SK-N-SH treated with all-trans-retinoic acid at 6 μM for 48 hours (cell line): ENCODE measurements at regions not wholly inside any gene's neighbourhood (a gene's known extent, or its start where the extent isn't known, plus 50 kb on each side); places are given as distances from the start of the nearest gene placed in this dataset.

Experiments
- ATAC-seq: fragments of 200-7000 bp; cut with Tn5 transposase; 3 replicates; pipeline ENCODE4 v1.9.1; 2020; ENCODE audit warnings: mild to moderate bottlenecking, moderate library complexity
- ARNTL ChIP-seq: fragments of 450-650 bp; formaldehyde crosslinking; IDR thresholded peaks from 2 replicates; pipeline ENCODE4 v1.5.0; 2020; ENCODE audit warnings: low read depth, mild to moderate bottlenecking, moderate library complexity, borderline replicate concordance
- BACH2 ChIP-seq: fragments of 250-450 bp; sonication (Bioruptor Pico); IDR thresholded peaks from 2 replicates; pipeline ENCODE4 v1.9.0; 2021; ENCODE audit warnings: mild to moderate bottlenecking, borderline replicate concordance
- CREB5 ChIP-seq: fragments of 250-450 bp; sonication (Bioruptor Pico); IDR thresholded peaks from 2 replicates; pipeline ENCODE4 v1.5.1; 2020; ENCODE audit warnings: low read depth, mild to moderate bottlenecking, moderate library complexity
- CSDC2 ChIP-seq: fragments of 250-450 bp; sonication (Bioruptor Pico); IDR thresholded peaks from 2 replicates; pipeline ENCODE4 v1.5.0; 2020; ENCODE audit warnings: mild to moderate bottlenecking, moderate library complexity
- CSRNP3 ChIP-seq: fragments of 250-450 bp; sonication (Bioruptor Pico); IDR thresholded peaks from 2 replicates; pipeline ENCODE4 v1.5.1; 2021; ENCODE audit warnings: mild to moderate bottlenecking, moderate library complexity
- ESRRG ChIP-seq: fragments of 250-450 bp; sonication (Bioruptor Pico); IDR thresholded peaks from 2 replicates; pipeline ENCODE4 v1.6.1; 2021; ENCODE audit warnings: mild to moderate bottlenecking
- GLIS3 ChIP-seq: fragments of 250-450 bp; sonication (Bioruptor Pico); IDR thresholded peaks from 2 replicates; pipeline ENCODE4 v1.5.0; 2020; ENCODE audit warnings: mild to moderate bottlenecking, moderate library complexity
- ISL1 ChIP-seq: fragments of 250-450 bp; sonication (Bioruptor Pico); IDR thresholded peaks from 2 replicates; pipeline ENCODE4 v2.1.2; 2022; ENCODE audit warnings: mild to moderate bottlenecking, moderate library complexity
- OSR1 ChIP-seq: fragments of 250-450 bp; sonication (Bioruptor Pico); IDR thresholded peaks from 2 replicates; pipeline ENCODE4 v1.8.0; 2022; ENCODE audit warnings: moderate library complexity, mild to moderate bottlenecking, inconsistent platforms
- PATZ1 ChIP-seq: fragments of 250-450 bp; sonication (Bioruptor Pico); IDR thresholded peaks from 2 replicates; pipeline ENCODE4 v1.8.0; 2020; ENCODE audit warnings: mild to moderate bottlenecking, moderate library complexity, borderline replicate concordance
- POU6F1 ChIP-seq: fragments of 250-450 bp; sonication (Bioruptor Pico); IDR thresholded peaks from 2 replicates; pipeline ENCODE4 v1.8.0; 2021; ENCODE audit warnings: low read depth, mild to moderate bottlenecking, moderate library complexity, borderline replicate concordance
- PPARA ChIP-seq: fragments of 250-450 bp; sonication (Bioruptor Pico); IDR thresholded peaks from 2 replicates; pipeline ENCODE4 v1.5.0; 2020; ENCODE audit warnings: mild to moderate bottlenecking, borderline replicate concordance
- RARB ChIP-seq: fragments of 250-450 bp; sonication (Bioruptor Pico); IDR thresholded peaks from 2 replicates; pipeline ENCODE4 v1.8.0; 2021; ENCODE audit warnings: mild to moderate bottlenecking, moderate library complexity
- SNAI2 ChIP-seq: fragments of 250-450 bp; sonication (Bioruptor Pico); IDR thresholded peaks from 2 replicates; pipeline ENCODE4 v1.5.0; 2020; ENCODE audit warnings: mild to moderate bottlenecking, moderate library complexity
- TCF4 ChIP-seq: fragments of 250-450 bp; sonication (Bioruptor Pico); IDR thresholded peaks from 2 replicates; pipeline ENCODE4 v1.8.0; 2021; ENCODE audit warnings: mild to moderate bottlenecking, moderate library complexity, borderline replicate concordance
- TOX ChIP-seq: fragments of 250-450 bp; sonication (Bioruptor Pico); IDR thresholded peaks from 2 replicates; pipeline ENCODE4 v1.8.0; 2021; ENCODE audit warnings: mild to moderate bottlenecking, moderate library complexity, borderline replicate concordance
- TSHZ2 ChIP-seq: fragments of 250-450 bp; sonication (Bioruptor Pico); IDR thresholded peaks from 2 replicates; pipeline ENCODE4 v1.5.0; 2020; ENCODE audit warnings: mild to moderate bottlenecking, moderate library complexity
- ZC3H10 ChIP-seq: fragments of 250-450 bp; sonication (Bioruptor Pico); IDR thresholded peaks from 2 replicates; pipeline ENCODE4 v1.5.1; 2021; ENCODE audit warnings: mild to moderate bottlenecking, moderate library complexity
- ZFP3 ChIP-seq: fragments of 250-450 bp; sonication (Bioruptor Pico); IDR thresholded peaks from 2 replicates; pipeline ENCODE4 v1.5.0; 2020; ENCODE audit warnings: mild to moderate bottlenecking, moderate library complexity
- ZFP30 ChIP-seq: fragments of 450-650 bp; formaldehyde crosslinking; IDR thresholded peaks from 2 replicates; pipeline ENCODE4 v1.5.0; 2022; ENCODE audit warnings: mild to moderate bottlenecking, moderate library complexity
- ZNF565 ChIP-seq: fragments of 450-650 bp; formaldehyde crosslinking; conservative IDR thresholded peaks from 2 replicates; pipeline ENCODE4 v1.5.0; 2020; ENCODE audit warnings: low read depth, mild to moderate bottlenecking, moderate library complexity
- ZNF70 ChIP-seq: fragments of 450-650 bp; formaldehyde crosslinking; IDR thresholded peaks from 2 replicates; pipeline ENCODE4 v1.5.0; 2020; ENCODE audit warnings: mild to moderate bottlenecking, moderate library complexity
- ZNF8 ChIP-seq: fragments of 450-650 bp; formaldehyde crosslinking; IDR thresholded peaks from 2 replicates; pipeline ENCODE4 v1.5.0; 2020; ENCODE audit warnings: mild to moderate bottlenecking, moderate library complexity

- TF ChIP-seq TSHZ2 (CRISPR knock-in tag): no peak
- TF ChIP-seq PPARA (CRISPR knock-in tag): no peak
- no peak for TF ChIP-seq ESRRG (CRISPR knock-in tag)
- no peak for TF ChIP-seq TCF4
- no peak for TF ChIP-seq ZNF8 (CRISPR knock-in tag)
- TF ChIP-seq BACH2 (CRISPR knock-in tag): no peak
- TF ChIP-seq CREB5 (CRISPR knock-in tag): no peak
- no peak for TF ChIP-seq ZFP3 (CRISPR knock-in tag)
- no peak for TF ChIP-seq ZNF565 (CRISPR knock-in tag)
- TF ChIP-seq ISL1 (CRISPR knock-in tag): no peak
- no peak for TF ChIP-seq POU6F1 (CRISPR knock-in tag)
- no peak for TF ChIP-seq GLIS3 (CRISPR knock-in tag)
- TF ChIP-seq CSDC2 (CRISPR knock-in tag): no peak
- TF ChIP-seq PATZ1 (CRISPR knock-in tag): no peak
- TF ChIP-seq ARNTL (CRISPR knock-in tag): no peak
- no peak for TF ChIP-seq ZNF70 (CRISPR knock-in tag)
- TF ChIP-seq RARB (CRISPR knock-in tag): no peak
- TF ChIP-seq ZC3H10 (CRISPR knock-in tag): no peak
These were observed 133.5 kb upstream of the DAP start for GRCh38 chr5:10894445-10895054.

GRCh38 chr5:10892911-10893215 lies 131.8 kb upstream of the DAP start:
- TF ChIP-seq ZFP30 (no peak), ZFP3 (CRISPR knock-in tag) (no peak), GLIS3 (CRISPR knock-in tag) (no peak), PATZ1 (CRISPR knock-in tag) (no peak), TCF4 (no peak), RARB (CRISPR knock-in tag) (no peak), TOX (CRISPR knock-in tag) (no peak), SNAI2 (CRISPR knock-in tag) (no peak), PPARA (CRISPR knock-in tag) (no peak), CSRNP3 (CRISPR knock-in tag) (no peak), CREB5 (CRISPR knock-in tag) (no peak), BACH2 (CRISPR knock-in tag) (no peak), POU6F1 (CRISPR knock-in tag) (no peak), OSR1 (CRISPR knock-in tag) (no peak), ZNF565 (CRISPR knock-in tag) (no peak), ZC3H10 (CRISPR knock-in tag) (no peak), ARNTL (CRISPR knock-in tag) (no peak), ZNF8 (CRISPR knock-in tag) (no peak), ZNF70 (CRISPR knock-in tag) (no peak)
- no peak for ATAC-seq

More at GRCh38 chr5:10894445-10895054, 133.5 kb upstream of the DAP start:
- no peak for ATAC-seq
